K562 (cell line): ENCODE measurements at regions not wholly inside any gene's neighbourhood (a gene's known extent, or its start where the extent isn't known, plus 50 kb on each side); places are given as distances from the start of the nearest gene placed in this dataset.

ENCODE experiments used
- ATAC-seq: fragments of 200-7000 bp; cut with Tn5 transposase; 3 replicates; pipeline ENCODE4 v1.9.1; 2020; ENCODE audit warnings: moderate library complexity
- BruUV-seq: library from RNA; stranded (reverse); fragments of 400-500 nt; replicated peaks from 2 replicates; lab custom pipeline; 2021; lab: Mats Ljungman, UMichigan
- CTCF ChIA-PET: fragments of 300-600 bp; formaldehyde crosslinking; extraction: SDS; loops from one replicate; lab custom pipeline; 2021; ENCODE audit warnings: low intra/inter-chr PET ratio; lab: Yijun Ruan, JAX
- POLR2A ChIA-PET: fragments of 300-600, 350-650 bp; sonication (Branson Sonifier 250); formaldehyde crosslinking; extraction: SDS; loops from one replicate; lab custom pipeline; 2021; ENCODE audit warnings: antibody characterized with exemption, inconsistent platforms; lab: Yijun Ruan, JAX
- DNase-seq, 4 experiments: peaks; one replicate each; pipeline versions ENCODE4 v3.0.0 to v3.0.0-alpha.2; 2011 to 2018; ENCODE audit warnings: low spot score in 3 of 4, mixed read lengths in 3 of 4; ENCODE audit errors: extremely low read depth in 1 of 4
- FAIRE-seq: peaks from 2 replicates; lab custom pipeline; 2011; peaks lifted over from hg19 to GRCh38; lab: Jason Lieb, UNC
- H2AFZ ChIP-seq: 2 replicates; pipeline ENCODE4 v1.6.0; 2011; ENCODE audit warnings: low read depth, low read length, control low read depth, inconsistent platforms
- H3K27ac ChIP-seq: fragments of 200-600 bp; 3 replicates; pipeline ENCODE4 v1.8.0; 2011; ENCODE audit warnings: low read depth, mild to moderate bottlenecking, control low read depth, inconsistent platforms, low read length, moderate library complexity, mixed read lengths; ENCODE audit errors: extremely low read depth
- H3K27me3 ChIP-seq, 2 experiments: fragments of 300-600 bp in 1 of 2; 2 replicates in 1 of 2; 3 replicates in 1 of 2; pipeline versions ENCODE4 v1.6.0 to v1.8.0; 2011; ENCODE audit warnings: inconsistent platforms in 2 of 2, low read length in 2 of 2, mild to moderate bottlenecking in 1 of 2, mixed read lengths in 1 of 2, moderate library complexity in 1 of 2; ENCODE audit not compliant: control insufficient read depth in 2 of 2, insufficient read depth in 2 of 2
- H3K36me3 ChIP-seq: fragments of 300-600 bp; 3 replicates; pipeline ENCODE4 v1.8.0; 2011; ENCODE audit warnings: mild to moderate bottlenecking, low read length, inconsistent platforms; ENCODE audit not compliant: control insufficient read depth, insufficient read depth
- H3K4me1 ChIP-seq, 2 experiments: fragments of 200-600 bp in 1 of 2; replicated peaks in 1 of 2; 2 replicates in 1 of 2; 3 replicates in 1 of 2; pipeline versions ENCODE4 v1.5.1 to v1.8.0; 2011; ENCODE audit warnings: inconsistent platforms in 2 of 2, low read length in 2 of 2, mild to moderate bottlenecking in 1 of 2, mixed read lengths in 1 of 2, moderate library complexity in 1 of 2; ENCODE audit not compliant: control insufficient read depth in 2 of 2, insufficient read depth in 2 of 2
- H3K4me2 ChIP-seq: 2 replicates; pipeline ENCODE4 v1.6.1; 2011; ENCODE audit warnings: low read length, control low read depth, inconsistent platforms, mixed read lengths; ENCODE audit not compliant: insufficient read depth
- H3K4me3 ChIP-seq: fragments of 200-600 bp; sonication (generic), shearing (Covaris generic); 2 replicates; pipeline ENCODE4 v1.5.1; 2016; ENCODE audit warnings: control low read depth, inconsistent platforms
- H3K79me2 ChIP-seq: fragments of 200-600 bp; 3 replicates; pipeline ENCODE4 v1.8.0; 2011; ENCODE audit warnings: low read length, inconsistent platforms; ENCODE audit not compliant: control insufficient read depth, insufficient read depth
- H3K9ac ChIP-seq, 2 experiments: 2 replicates each; pipeline versions ENCODE4 v1.6.0 to v1.6.1; 2011; ENCODE audit warnings: low read depth in 2 of 2, low read length in 2 of 2, control low read depth in 1 of 2, inconsistent platforms in 1 of 2, mild to moderate bottlenecking in 1 of 2, mixed read lengths in 1 of 2; ENCODE audit not compliant: insufficient read depth in 1 of 2
- H3K9me1 ChIP-seq: one replicate; pipeline ENCODE4 v1.6.0; 2011; ENCODE audit warnings: inconsistent platforms, mild to moderate bottlenecking, low read length, moderate library complexity; ENCODE audit not compliant: control insufficient read depth, insufficient read depth
- H3K9me3 ChIP-seq: replicated peaks from 2 replicates; pipeline ENCODE4 v1.5.1; 2011; ENCODE audit warnings: low read depth, low read length, inconsistent platforms; ENCODE audit not compliant: control insufficient read depth, insufficient read depth
- H4K20me1 ChIP-seq: replicated peaks from 2 replicates; pipeline ENCODE4 v1.6.1; 2011; ENCODE audit warnings: low read length, inconsistent platforms, mixed read lengths; ENCODE audit not compliant: control insufficient read depth, insufficient read depth
- CC2D1A ChIP-seq: fragments of 450-650 bp; IDR thresholded peaks from 2 replicates; pipeline ENCODE4 v1.6.1; 2017; ENCODE audit warnings: mild to moderate bottlenecking
- ELF1 ChIP-seq: fragments of 200-800 bp; sonication (Bioruptor generic); IDR thresholded peaks from 2 replicates; pipeline ENCODE4 v1.6.1; 2016; ENCODE audit warnings: missing genetic modification characterization, missing compliant biosample characterization
- EP400 ChIP-seq: fragments of 450-650 bp; IDR thresholded peaks from 2 replicates; pipeline ENCODE4 v1.6.1; 2017; ENCODE audit warnings: antibody characterized with exemption, mild to moderate bottlenecking, moderate library complexity
- FOSL1 ChIP-seq: fragments of 200-800 bp; sonication (Bioruptor generic); conservative IDR thresholded peaks from 2 replicates; pipeline ENCODE4 v1.6.1; 2016; ENCODE audit warnings: missing genetic modification characterization, missing compliant biosample characterization
- MAFF ChIP-seq: IDR thresholded peaks from 2 replicates; pipeline ENCODE4 v1.6.1; 2012; ENCODE audit warnings: low read length, improper control_type of control experiment
- PTBP1 ChIP-seq: fragments of 200-400 bp; formaldehyde crosslinking; IDR thresholded peaks from 2 replicates; pipeline ENCODE4 v1.6.1; 2017; ENCODE audit warnings: low read depth, low read length
- PTRF ChIP-seq: fragments of 450-650 bp; IDR thresholded peaks from 2 replicates; pipeline ENCODE4 v1.6.1; 2016; ENCODE audit warnings: mild to moderate bottlenecking, missing genetic modification characterization, missing compliant biosample characterization
- ZNF830 ChIP-seq: fragments of 250-450 bp; sonication (Bioruptor Pico); IDR thresholded peaks from 2 replicates; pipeline ENCODE4 v1.5.0; 2021; ENCODE audit warnings: mild to moderate bottlenecking
- WGBS: fragments of 100-300 bp; shearing (Covaris generic); methylation state at CpG from one replicate; pipeline ENCODE4 v1.1.6; 2016; ENCODE audit warnings: low coverage, mixed read lengths; ENCODE audit not compliant: insufficient coverage; ENCODE audit errors: missing lambda C conversion rate; 5-methylcytosine and 5-hydroxymethylcytosine counted together
- in situ Hi-C: fragments of 300-500 bp; cut with MboI; formaldehyde crosslinking; loops from 4 replicates; pipeline ENCODE4 v1.15.0; 2018; ENCODE audit warnings: inconsistent platforms, mixed read lengths
- intact Hi-C: fragments of 100-400 bp; cut with micrococcal nuclease; formaldehyde crosslinking; loops from 2 replicates; pipeline ENCODE4 v1.14.2; 2022
- TF ChIP-seq, protein P1 (sequence below): fragments of 450-650 bp; conservative IDR thresholded peaks from 2 replicates; pipeline ENCODE4 v1.6.1; 2016; ENCODE audit warnings: missing genetic modification characterization, low read depth, mild to moderate bottlenecking, control low read depth, missing compliant biosample characterization
- TF ChIP-seq, protein P2 (sequence below): sonication (generic); formaldehyde crosslinking; IDR thresholded peaks from 2 replicates; pipeline ENCODE4 v1.8.0; 2022; ENCODE audit warnings: mild to moderate bottlenecking, low read depth, missing genetic modification reagents

DNA sequence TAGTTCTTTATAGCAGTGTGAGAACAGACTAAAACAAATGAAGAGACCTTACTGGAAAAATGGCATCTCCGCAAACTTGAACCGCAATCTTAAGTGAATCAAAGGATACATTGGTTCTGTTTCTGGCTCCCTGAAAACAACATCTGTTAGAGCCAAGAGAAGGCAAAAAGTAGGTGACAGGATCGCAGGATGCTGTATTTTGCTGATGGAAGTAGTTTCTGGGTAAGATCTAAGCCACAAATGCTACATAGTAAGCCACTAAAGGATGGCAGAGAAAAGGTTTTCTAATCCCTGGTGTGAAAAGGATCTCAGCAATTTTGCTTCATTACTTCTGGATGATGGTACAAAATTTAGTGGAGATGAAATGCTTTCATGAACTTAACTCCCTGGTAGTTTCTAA lies 63.3 kb upstream of the HTR4 start:
- Histone ChIP-seq H3K4me2 (no peak overlapping the region), H2AFZ (no peak overlapping the region), H3K9me3 (no peaks in the 10 kb centered on the region), H3K27ac (no peak overlapping the region), H3K4me3 (no peak overlapping the region), H3K4me1 (no peaks in the 10 kb centered on the region; a peak in 1 of 5 replicates), H3K36me3 (no peaks in the 10 kb centered on the region), H3K9ac (no peak overlapping the region), H4K20me1 (no peaks in the 10 kb centered on the region), H3K79me2 (no peaks in the 10 kb centered on the region), H3K9me1 (no peaks in the 10 kb centered on the region)
- FAIRE-seq, result no peak
- POLR2A ChIA-PET, result no interaction called here
- CTCF ChIA-PET, result no interaction called here
- DNase-seq, result no peak
- intact Hi-C loops (no loop called here), in situ Hi-C loops (loop anchor here (25.0 kb wide), 1 partner anchor 755 kb away; no protein-coding TSS in a partner anchor)
- 9% methylated on average over 3 of the region's 3 CpGs for WGBS
- BruUV-seq, result no TSS peak
- no peak for ATAC-seq
- TF ChIP-seq, protein P1, sequence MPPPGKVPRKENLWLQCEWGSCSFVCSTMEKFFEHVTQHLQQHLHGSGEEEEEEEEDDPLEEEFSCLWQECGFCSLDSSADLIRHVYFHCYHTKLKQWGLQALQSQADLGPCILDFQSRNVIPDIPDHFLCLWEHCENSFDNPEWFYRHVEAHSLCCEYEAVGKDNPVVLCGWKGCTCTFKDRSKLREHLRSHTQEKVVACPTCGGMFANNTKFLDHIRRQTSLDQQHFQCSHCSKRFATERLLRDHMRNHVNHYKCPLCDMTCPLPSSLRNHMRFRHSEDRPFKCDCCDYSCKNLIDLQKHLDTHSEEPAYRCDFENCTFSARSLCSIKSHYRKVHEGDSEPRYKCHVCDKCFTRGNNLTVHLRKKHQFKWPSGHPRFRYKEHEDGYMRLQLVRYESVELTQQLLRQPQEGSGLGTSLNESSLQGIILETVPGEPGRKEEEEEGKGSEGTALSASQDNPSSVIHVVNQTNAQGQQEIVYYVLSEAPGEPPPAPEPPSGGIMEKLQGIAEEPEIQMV (tag), result no peak
- no peak for TF ChIP-seq FOSL1 (tag)
- no peak for TF ChIP-seq PTRF (tag)
- TF ChIP-seq PTBP1, result no peak
- TF ChIP-seq, all 486 proteins: peak for 0
- no peaks in the 10 kb centered on the region for H3K27me3 ChIP-seq

DNA sequence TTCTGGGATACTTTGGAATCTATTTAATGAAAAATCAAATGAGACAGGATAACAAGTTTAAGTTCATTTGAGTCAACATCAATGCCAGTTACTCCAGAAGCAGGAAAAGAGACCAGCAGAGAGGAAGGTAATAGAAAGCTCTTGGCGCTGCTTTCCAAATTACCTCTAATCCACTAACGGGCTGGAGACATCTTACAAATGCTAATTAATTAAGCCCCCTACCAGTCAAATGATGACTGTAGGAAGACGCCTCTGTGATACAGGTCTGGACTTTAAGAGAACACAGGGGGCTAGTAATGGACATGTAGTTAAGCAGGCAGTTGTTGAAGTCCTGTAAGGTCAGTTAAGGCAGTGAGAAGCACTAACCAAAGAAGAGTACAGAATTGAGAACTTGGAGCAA lies 65.3 kb upstream of the HTR4 start:
- no peak for FAIRE-seq
- in situ Hi-C loops (loop anchor here (25.0 kb wide), 1 partner anchor 757 kb away; no protein-coding TSS in a partner anchor), intact Hi-C loops (no loop called here)
- H2AFZ ChIP-seq, result no peak overlapping the region
- H3K9me3 ChIP-seq, result no peaks in the 10 kb centered on the region
- no peak overlapping the region for H3K4me2 ChIP-seq
- TF ChIP-seq CC2D1A (no peak), MAFF (no peak), ZNF830 (no peak), EP400 (no peak), ELF1 (tag) (no peak), PTRF (tag) (no peak)
- TF ChIP-seq, protein P2, sequence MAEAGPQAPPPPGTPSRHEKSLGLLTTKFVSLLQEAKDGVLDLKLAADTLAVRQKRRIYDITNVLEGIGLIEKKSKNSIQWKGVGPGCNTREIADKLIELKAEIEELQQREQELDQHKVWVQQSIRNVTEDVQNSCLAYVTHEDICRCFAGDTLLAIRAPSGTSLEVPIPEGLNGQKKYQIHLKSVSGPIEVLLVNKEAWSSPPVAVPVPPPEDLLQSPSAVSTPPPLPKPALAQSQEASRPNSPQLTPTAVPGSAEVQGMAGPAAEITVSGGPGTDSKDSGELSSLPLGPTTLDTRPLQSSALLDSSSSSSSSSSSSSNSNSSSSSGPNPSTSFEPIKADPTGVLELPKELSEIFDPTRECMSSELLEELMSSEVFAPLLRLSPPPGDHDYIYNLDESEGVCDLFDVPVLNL (CRISPR knock-in tag), result no peak
- TF ChIP-seq, all 486 proteins: peak for 0
- Histone ChIP-seq H3K36me3 (no peaks in the 10 kb centered on the region), H3K27me3 (peaks cover 0 to 6% of the 10 kb centered on the region in 2 experiments; a peak in 1 of 5 replicates), H4K20me1 (no peaks in the 10 kb centered on the region), H3K4me1 (no peaks in the 10 kb centered on the region; a peak in 1 of 5 replicates), H3K27ac (no peak overlapping the region), H3K9ac (no peak overlapping the region), H3K4me3 (no peak overlapping the region), H3K79me2 (no peaks in the 10 kb centered on the region), H3K9me1 (no peaks in the 10 kb centered on the region)
- DNase-seq (no peak), ATAC-seq (no peak)
- ChIA-PET POLR2A (no interaction called here), CTCF (no interaction called here)
- WGBS, result 5% methylated on average over 3 of the region's 3 CpGs
- BruUV-seq, result no TSS peak
